H1 (cell line): ENCODE measurements at regions not wholly inside any gene's neighbourhood (a gene's known extent, or its start where the extent isn't known, plus 50 kb on each side); places are given as distances from the start of the nearest gene placed in this dataset.

Source experiments
- EP300 ChIP-seq, 2 experiments: IDR thresholded peaks; 1 replicate in 1 of 2; 2 replicates in 1 of 2; pipeline ENCODE4 v1.6.1; 2011 to 2012; ENCODE audit warnings: low read depth in 2 of 2, low read length in 2 of 2, mild to moderate bottlenecking in 2 of 2, borderline replicate concordance in 1 of 2, inconsistent platforms in 1 of 2, moderate library complexity in 1 of 2
- EZH2 ChIP-seq: fragments of 200-600 bp; sonication (generic); IDR thresholded peaks from 2 replicates; pipeline ENCODE4 v1.7.1; 2012; ENCODE audit warnings: low read depth, mild to moderate bottlenecking, moderate library complexity, low read length, inconsistent platforms; ENCODE audit not compliant: severe bottlenecking
- POLR2A ChIP-seq, 2 experiments: IDR thresholded peaks; 1 replicate in 1 of 2; 2 replicates in 1 of 2; pipeline ENCODE4 v1.6.1; 2011; ENCODE audit warnings: low read depth in 2 of 2, low read length in 2 of 2, mild to moderate bottlenecking in 2 of 2; ENCODE audit errors: control extremely low read depth in 1 of 2

DNA sequence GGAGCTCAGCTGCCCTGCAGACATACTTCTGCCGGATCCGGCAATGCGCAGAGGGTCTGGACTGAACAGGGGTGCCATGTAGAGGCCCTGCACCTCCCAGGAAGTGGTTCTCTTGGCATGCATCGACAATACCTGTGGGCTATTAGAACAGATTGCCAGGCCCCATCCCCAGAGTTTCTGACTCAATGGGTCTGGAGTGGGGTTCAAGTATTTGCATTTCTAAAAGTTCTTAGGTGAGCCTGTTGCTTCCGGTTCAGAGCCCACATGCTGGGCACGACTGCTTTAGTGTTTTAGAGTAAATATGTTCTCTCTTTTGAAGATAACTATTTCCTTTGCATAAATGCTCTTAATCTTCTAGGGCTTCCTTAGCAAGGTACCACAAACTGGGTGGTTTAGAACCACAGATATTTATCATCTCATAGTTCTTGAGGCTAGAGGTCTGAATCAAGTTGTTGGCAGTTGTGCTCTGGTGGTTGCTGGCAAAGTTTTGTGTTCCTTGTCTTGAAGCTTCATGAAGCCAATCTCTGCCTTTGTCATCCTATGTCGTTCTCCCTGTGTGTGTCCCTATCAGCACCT, 435.5 kb downstream of the TCERG1L start:
- TF ChIP-seq EZH2 (no peak), POLR2A (IDR thresholded peaks at IDR 0.05; ENCODE audit: control extremely low read depth in 1 of 2, low read depth in 2 of 2, low read length in 2 of 2) (no peak), EP300 (IDR thresholded peaks at IDR 0.05; ENCODE audit: borderline replicate concordance in 1 of 2, low read depth in 2 of 2, low read length in 2 of 2) (no peak)
